Progenitor cell of endocrine pancreas (in vitro differentiated cells): ENCODE measurements at regions not wholly inside any gene's neighbourhood (a gene's known extent, or its start where the extent isn't known, plus 50 kb on each side); places are given as distances from the start of the nearest gene placed in this dataset.

ENCODE experiments used
- DNase-seq: peaks from one replicate; pipeline ENCODE4 v3.0.0; 2021; ENCODE audit warnings: low spot score; ENCODE audit not compliant: unreplicated experiment
- H3K27ac Mint-ChIP-seq: 2 replicates; pipeline ENCODE4 v1.8.0; 2021; ENCODE audit warnings: mild to moderate bottlenecking, moderate library complexity, mixed read lengths
- H3K27me3 Mint-ChIP-seq: 2 replicates; pipeline ENCODE4 v1.8.0; 2021; ENCODE audit warnings: mixed read lengths
- H3K36me3 Mint-ChIP-seq: 2 replicates; pipeline ENCODE4 v1.8.0; 2022; ENCODE audit warnings: mixed read lengths; ENCODE audit not compliant: insufficient read depth
- H3K4me1 Mint-ChIP-seq: 2 replicates; pipeline ENCODE4 v1.8.0; 2021; ENCODE audit warnings: low read depth, mixed read lengths
- H3K4me3 Mint-ChIP-seq: 2 replicates; pipeline ENCODE4 v1.8.0; 2021; ENCODE audit warnings: low read depth, mild to moderate bottlenecking, moderate library complexity, mixed read lengths
- H3K9me3 Mint-ChIP-seq: 2 replicates; pipeline ENCODE4 v1.8.0; 2021; ENCODE audit warnings: low read depth, mixed read lengths
- TF ChIP-seq, protein P1 (sequence below): fragments of 200-600 bp; sonication (generic); IDR thresholded peaks from one replicate; pipeline ENCODE4 v1.5.0; 2021; ENCODE audit warnings: antibody characterized with exemption, mild to moderate bottlenecking; ENCODE audit not compliant: unreplicated experiment

DNA sequence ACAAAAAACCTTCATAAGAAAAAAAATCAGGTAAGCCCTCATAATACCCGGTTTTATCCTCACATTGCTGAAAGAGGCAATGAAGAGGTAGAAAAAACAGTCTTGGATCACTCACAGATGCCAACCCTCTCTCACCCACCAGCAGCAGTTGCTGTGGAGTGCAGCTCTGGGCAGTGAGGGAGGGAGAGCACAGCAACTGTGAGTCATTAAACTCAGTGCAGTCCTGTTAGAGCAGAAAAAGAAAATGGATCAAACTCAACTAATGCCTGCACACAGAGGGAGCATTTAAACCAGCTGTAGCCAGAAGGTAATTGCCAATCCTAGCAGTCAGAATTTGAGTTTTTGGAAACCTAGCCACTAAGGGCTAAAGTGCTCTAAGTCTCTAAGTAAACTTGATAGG lies 1050.6 kb upstream of the ALCAM start:
- DNase-seq = no peak
- H3K9me3 Mint-ChIP-seq = peaks cover 24% of the 10 kb centered on the region
- TF ChIP-seq, protein P1, sequence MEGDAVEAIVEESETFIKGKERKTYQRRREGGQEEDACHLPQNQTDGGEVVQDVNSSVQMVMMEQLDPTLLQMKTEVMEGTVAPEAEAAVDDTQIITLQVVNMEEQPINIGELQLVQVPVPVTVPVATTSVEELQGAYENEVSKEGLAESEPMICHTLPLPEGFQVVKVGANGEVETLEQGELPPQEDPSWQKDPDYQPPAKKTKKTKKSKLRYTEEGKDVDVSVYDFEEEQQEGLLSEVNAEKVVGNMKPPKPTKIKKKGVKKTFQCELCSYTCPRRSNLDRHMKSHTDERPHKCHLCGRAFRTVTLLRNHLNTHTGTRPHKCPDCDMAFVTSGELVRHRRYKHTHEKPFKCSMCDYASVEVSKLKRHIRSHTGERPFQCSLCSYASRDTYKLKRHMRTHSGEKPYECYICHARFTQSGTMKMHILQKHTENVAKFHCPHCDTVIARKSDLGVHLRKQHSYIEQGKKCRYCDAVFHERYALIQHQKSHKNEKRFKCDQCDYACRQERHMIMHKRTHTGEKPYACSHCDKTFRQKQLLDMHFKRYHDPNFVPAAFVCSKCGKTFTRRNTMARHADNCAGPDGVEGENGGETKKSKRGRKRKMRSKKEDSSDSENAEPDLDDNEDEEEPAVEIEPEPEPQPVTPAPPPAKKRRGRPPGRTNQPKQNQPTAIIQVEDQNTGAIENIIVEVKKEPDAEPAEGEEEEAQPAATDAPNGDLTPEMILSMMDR = no peak
- no peaks in the 10 kb centered on the region for H3K36me3 Mint-ChIP-seq
- no peak overlapping the region for H3K27ac Mint-ChIP-seq
- H3K4me1 Mint-ChIP-seq = no peaks in the 10 kb centered on the region
- H3K4me3 Mint-ChIP-seq = no peak overlapping the region
- no peaks in the 10 kb centered on the region for H3K27me3 Mint-ChIP-seq

DNA sequence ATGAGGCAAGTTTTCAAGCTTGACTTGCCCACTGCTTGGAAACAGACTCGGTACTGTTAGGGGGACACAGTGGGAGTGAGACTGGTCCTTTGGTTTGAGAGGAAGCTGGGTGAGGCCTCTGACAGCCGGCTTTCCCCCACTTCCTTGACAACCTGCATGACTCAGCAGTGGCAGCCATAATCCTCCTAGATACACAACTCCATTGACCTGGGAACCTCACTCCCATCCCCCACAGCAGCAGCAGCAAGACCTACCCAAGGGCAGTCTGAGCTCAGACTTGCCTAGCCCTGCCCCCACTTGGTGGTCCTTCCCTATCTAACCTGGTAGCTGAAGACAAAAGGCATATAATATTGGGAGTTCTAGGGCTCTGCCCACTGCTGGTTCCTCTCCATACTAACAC lies 1043.5 kb upstream of the ALCAM start:
- no peak overlapping the region for H3K4me3 Mint-ChIP-seq
- TF ChIP-seq, protein P1 = no peak
- H3K4me1 Mint-ChIP-seq = no peaks in the 10 kb centered on the region
- no peaks in the 10 kb centered on the region for H3K36me3 Mint-ChIP-seq
- H3K9me3 Mint-ChIP-seq = peaks cover 61% of the 10 kb centered on the region
- DNase-seq = no peak
- H3K27ac Mint-ChIP-seq = no peak overlapping the region
- no peaks in the 10 kb centered on the region for H3K27me3 Mint-ChIP-seq

DNA sequence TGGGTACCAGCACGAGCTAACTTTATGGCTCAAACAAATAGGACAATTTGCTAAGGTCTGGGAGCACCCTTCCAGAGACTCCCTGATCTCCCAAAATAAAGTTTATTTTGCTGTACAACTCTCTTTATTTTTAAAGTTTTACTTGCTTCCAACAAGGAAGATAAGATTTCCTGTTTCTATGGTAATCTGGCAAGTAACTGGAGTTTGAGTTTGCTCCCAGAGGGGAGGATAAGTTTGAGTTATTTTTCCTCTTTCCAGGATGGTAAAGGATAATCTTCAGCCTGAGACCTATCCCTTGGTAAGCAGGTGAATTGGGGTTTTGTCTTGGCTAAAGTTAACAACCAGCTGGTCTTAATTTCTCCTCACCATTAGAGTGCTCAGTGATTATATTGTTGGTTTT lies 1019.4 kb upstream of the ALCAM start:
- Mint-ChIP-seq H3K27me3 (no peaks in the 10 kb centered on the region), H3K4me3 (no peak overlapping the region)

DNA sequence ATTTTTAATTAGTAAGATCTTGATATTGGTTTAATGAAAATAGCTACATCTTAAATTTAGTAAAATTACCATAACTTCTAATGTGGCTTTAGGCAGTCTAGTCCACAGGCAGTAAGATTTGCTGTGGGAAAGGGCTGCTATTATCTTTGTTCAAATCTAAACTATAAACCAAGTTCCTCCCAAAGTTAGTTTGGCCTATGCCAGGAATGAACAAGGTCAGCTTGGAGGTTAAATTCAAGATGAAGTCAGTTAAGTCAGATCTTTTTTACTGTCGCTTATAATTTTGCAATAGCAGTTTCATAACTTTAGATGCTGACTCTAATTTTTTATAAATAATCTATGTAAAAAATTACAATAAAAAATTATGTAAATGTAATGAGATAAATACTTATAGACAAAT lies 1016.9 kb upstream of the ALCAM start:
- DNase-seq = no peak
- TF ChIP-seq, protein P1 = no peak
- no peaks in the 10 kb centered on the region for H3K36me3 Mint-ChIP-seq
- H3K9me3 Mint-ChIP-seq = peaks cover 6% of the 10 kb centered on the region
- no peaks in the 10 kb centered on the region for H3K27me3 Mint-ChIP-seq
- H3K4me1 Mint-ChIP-seq = no peaks in the 10 kb centered on the region
- H3K4me3 Mint-ChIP-seq = no peak overlapping the region
- H3K27ac Mint-ChIP-seq = no peak overlapping the region

More for the DNA sequence above, 1019.4 kb upstream of the ALCAM start:
- TF ChIP-seq, protein P1 = no peak
- H3K27ac Mint-ChIP-seq = no peak overlapping the region
- peaks cover 6% of the 10 kb centered on the region for H3K9me3 Mint-ChIP-seq
- H3K36me3 Mint-ChIP-seq = no peaks in the 10 kb centered on the region
- no peak for DNase-seq
- no peaks in the 10 kb centered on the region for H3K4me1 Mint-ChIP-seq

DNA sequence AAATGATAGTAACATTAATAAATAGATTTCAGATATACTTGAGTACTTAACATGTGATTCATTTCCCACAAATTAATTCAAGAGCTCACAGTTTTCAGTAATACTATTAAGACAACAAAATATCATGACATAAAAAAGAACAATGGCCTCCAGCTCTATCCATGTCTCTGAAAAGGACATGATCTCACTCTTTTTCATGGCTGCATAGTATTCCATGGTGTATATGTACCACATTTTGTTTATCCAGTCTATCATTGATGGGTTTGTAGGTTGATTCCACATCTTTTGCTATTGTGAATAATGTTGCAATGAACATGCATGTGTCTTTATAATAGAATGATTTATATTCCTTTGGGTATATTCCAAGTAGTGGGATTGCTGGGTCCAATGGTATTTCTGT lies 1012.8 kb upstream of the ALCAM start:
- no peak overlapping the region for H3K27ac Mint-ChIP-seq
- H3K4me3 Mint-ChIP-seq = no peak overlapping the region
- peaks cover 6% of the 10 kb centered on the region for H3K9me3 Mint-ChIP-seq
- H3K4me1 Mint-ChIP-seq = no peaks in the 10 kb centered on the region
- H3K36me3 Mint-ChIP-seq = no peaks in the 10 kb centered on the region
- no peak for DNase-seq
- TF ChIP-seq, protein P1 = no peak
- H3K27me3 Mint-ChIP-seq = no peaks in the 10 kb centered on the region

DNA sequence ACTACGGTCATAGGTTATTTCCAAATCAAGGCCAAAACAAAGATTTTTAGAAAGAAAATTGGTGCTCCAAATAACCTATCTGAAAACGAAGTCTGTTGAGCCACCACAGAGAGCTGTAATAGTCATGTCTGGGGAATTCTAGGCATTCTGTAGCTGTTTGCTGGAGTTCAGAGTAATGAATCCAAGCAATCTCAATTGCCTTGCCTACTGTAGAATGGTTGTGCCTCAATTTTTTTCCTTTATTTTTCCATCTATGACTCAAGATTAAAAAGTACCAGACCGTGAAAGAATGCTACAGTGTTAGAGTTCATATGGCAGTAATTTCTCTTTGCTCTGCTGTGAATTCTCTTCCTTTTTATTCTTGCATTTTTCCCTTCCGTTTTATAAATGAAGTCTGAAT lies 1007.2 kb upstream of the ALCAM start:
- Mint-ChIP-seq H3K9me3 (no peaks in the 10 kb centered on the region), H3K27me3 (no peaks in the 10 kb centered on the region), H3K4me3 (no peak overlapping the region), H3K27ac (no peak overlapping the region), H3K36me3 (no peaks in the 10 kb centered on the region), H3K4me1 (no peaks in the 10 kb centered on the region)
- no peak for DNase-seq
- TF ChIP-seq, protein P1 = no peak
